Left lobe of liver (tissue), 2 donors: ENCODE measurements at regions not wholly inside any gene's neighbourhood (a gene's known extent, or its start where the extent isn't known, plus 50 kb on each side); places are given as distances from the start of the nearest gene placed in this dataset.
"Not testable (repeated sequence)": the region's sequence is repeated elsewhere in the genome, so short reads cannot be mapped to it uniquely, and the experiment has no call there.

ENCODE experiments used
- ATAC-seq: fragments of 200-7000 bp; cut with Tn5 transposase; one replicate; pipeline ENCODE4 v1.9.1; 2020; ENCODE audit warnings: mild to moderate bottlenecking, moderate library complexity
- DNase-seq: peaks from one replicate; pipeline ENCODE4 v3.0.0-alpha.2; 2020; ENCODE audit warnings: low spot score
- donor health status: DM: no; HTN: no; CAD: no; lungs with moderate emphysema.
- donor health status: DM: no; HTN: yes; CAD: no.

GRCh38 chr4:79223993-79224776 is 101.7 kb downstream of the NAA11 start:
- no peak for DNase-seq
- no peak for ATAC-seq

- DNase-seq (no peak), ATAC-seq (no peak)
These were observed 108.8 kb downstream of the NAA11 start for GRCh38 chr4:79217025-79217424.

GRCh38 chr4:79213702-79214101 is 112.2 kb downstream of the NAA11 start:
- ATAC-seq (no peak), DNase-seq (no peak)

GRCh38 chr4:79213010-79213409 is 112.9 kb downstream of the NAA11 start:
- ATAC-seq, result no peak
- no peak for DNase-seq

- DNase-seq (no peak), ATAC-seq (no peak)
These were observed 113.5 kb downstream of the NAA11 start for GRCh38 chr4:79212311-79212710.

GRCh38 chr4:79211490-79211889 is 114.4 kb downstream of the NAA11 start:
- DNase-seq (no peak), ATAC-seq (no peak)

- ATAC-seq (no peak), DNase-seq (no peak)
These were observed 115.2 kb downstream of the NAA11 start for GRCh38 chr4:79210636-79211049.

GRCh38 chr4:79209822-79210635 is 115.8 kb downstream of the NAA11 start:
- peak; percentile 50 for ATAC-seq
- no peak for DNase-seq

- ATAC-seq, result no peak
- no peak for DNase-seq
These were observed 116.8 kb downstream of the NAA11 start for GRCh38 chr4:79209081-79209480.

GRCh38 chr4:79207281-79207680 is 118.6 kb downstream of the NAA11 start:
- ATAC-seq, result no peak
- no peak for DNase-seq

GRCh38 chr4:79206660-79207059 is 119.2 kb downstream of the NAA11 start:
- ATAC-seq, result no peak

GRCh38 chr4:79205121-79205520 is 120.7 kb downstream of the NAA11 start:
- ATAC-seq (no peak), DNase-seq (no peak)

More at GRCh38 chr4:79206660-79207059, 119.2 kb downstream of the NAA11 start:
- no peak for DNase-seq

GRCh38 chr4:79201971-79202370 is 123.9 kb downstream of the NAA11 start:
- DNase-seq (no peak), ATAC-seq (no peak)

GRCh38 chr4:79199743-79200142 is 126.1 kb downstream of the NAA11 start:
- ATAC-seq (no peak), DNase-seq (no peak)

GRCh38 chr4:79198951-79199587 is 126.8 kb downstream of the NAA11 start:
- ATAC-seq (no peak), DNase-seq (no peak)

- ATAC-seq, result no peak
- no peak for DNase-seq
These were observed 128.4 kb downstream of the NAA11 start for GRCh38 chr4:79197275-79198009.

- DNase-seq, ATAC-seq: not testable (repeated sequence)
These were observed 134.6 kb downstream of the NAA11 start for GRCh38 chr4:79191292-79191691.

GRCh38 chr4:79185526-79186045 is 140.3 kb downstream of the NAA11 start:
- ATAC-seq, result no peak
- no peak for DNase-seq

- no peak for ATAC-seq
- no peak for DNase-seq
These were observed 141.4 kb downstream of the NAA11 start for GRCh38 chr4:79184476-79184875.

- DNase-seq (no peak), ATAC-seq (no peak)
These were observed 143.7 kb downstream of the NAA11 start for GRCh38 chr4:79182209-79182608.

- DNase-seq, result no peak
- no peak for ATAC-seq
These were observed 144.7 kb downstream of the NAA11 start for GRCh38 chr4:79181190-79181589.
